ENCODE measurements at regions not wholly inside any gene's neighbourhood (a gene's known extent, or its start where the extent isn't known, plus 50 kb on each side); places are given as distances from the start of the nearest gene placed in this dataset.

GRCh38 chr9:120137186-120137840 is 442.7 kb downstream of the CDK5RAP2 start:
- intact Hi-C loops (cut with micrococcal nuclease; ENCODE audit: unreplicated experiment): no loop called here
- POLR2A ChIA-PET (ENCODE audit: low non-redundant PET): no interaction called here
- no TSS peak for BruUV-seq (replicated peaks)
- H3K9me3 ChIP-seq (ENCODE audit: low read depth, low read length, poor library complexity, severe bottlenecking): no peaks in the 10 kb centered on the region
- DNase-seq (ENCODE audit: low spot score): no peak
- H3K27me3 ChIP-seq (replicated peaks; ENCODE audit: insufficient read depth, low read depth, low read length, poor library complexity): no peaks in the 10 kb centered on the region
- no peak overlapping the region for H3K27ac ChIP-seq (ENCODE audit: low read depth, low read length, poor library complexity, severe bottlenecking)
- H3K36me3 ChIP-seq (ENCODE audit: insufficient read depth, low read length, poor library complexity, severe bottlenecking): no peaks in the 10 kb centered on the region
- no peak overlapping the region for H3K4me3 ChIP-seq (ENCODE audit: low read depth, low read length, poor library complexity, severe bottlenecking)
- CTCF ChIA-PET: no interaction called here
- TF ChIP-seq EZH2 (IDR thresholded peaks at IDR 0.05; ENCODE audit: borderline replicate concordance, low read depth, low read length, poor library complexity, severe bottlenecking) (no peak), CTCF (conservative IDR thresholded peaks at IDR 0.05; ENCODE audit: low read depth, low read length) (no peak)
- H3K4me1 ChIP-seq (ENCODE audit: insufficient read depth, low read length, poor library complexity, severe bottlenecking): no peaks in the 10 kb centered on the region

GRCh38 chr9:120136696-120137095 is 443.3 kb downstream of the CDK5RAP2 start:
- Histone ChIP-seq H3K4me3 (ENCODE audit: low read depth, low read length, poor library complexity, severe bottlenecking) (no peak overlapping the region), H3K27me3 (replicated peaks; ENCODE audit: insufficient read depth, low read depth, low read length, poor library complexity) (no peaks in the 10 kb centered on the region), H3K36me3 (ENCODE audit: insufficient read depth, low read length, poor library complexity, severe bottlenecking) (no peaks in the 10 kb centered on the region), H3K4me1 (ENCODE audit: insufficient read depth, low read length, poor library complexity, severe bottlenecking) (no peaks in the 10 kb centered on the region), H3K9me3 (ENCODE audit: low read depth, low read length, poor library complexity, severe bottlenecking) (no peaks in the 10 kb centered on the region), H3K27ac (ENCODE audit: low read depth, low read length, poor library complexity, severe bottlenecking) (no peak overlapping the region)
- intact Hi-C loops (cut with micrococcal nuclease; ENCODE audit: unreplicated experiment): no loop called here
- TF ChIP-seq CTCF (conservative IDR thresholded peaks at IDR 0.05; ENCODE audit: low read depth, low read length): no peak
- no peak for TF ChIP-seq EZH2 (IDR thresholded peaks at IDR 0.05; ENCODE audit: borderline replicate concordance, low read depth, low read length, poor library complexity, severe bottlenecking)
- POLR2A ChIA-PET (ENCODE audit: low non-redundant PET): no interaction called here
- CTCF ChIA-PET: no interaction called here
- BruUV-seq (replicated peaks): no TSS peak
- no peak for DNase-seq (ENCODE audit: low spot score)

GRCh38 chr9:120117081-120117480 is 462.9 kb downstream of the CDK5RAP2 start:
- TF ChIP-seq EZH2 (IDR thresholded peaks at IDR 0.05; ENCODE audit: borderline replicate concordance, low read depth, low read length, poor library complexity, severe bottlenecking) (no peak), CTCF (conservative IDR thresholded peaks at IDR 0.05; ENCODE audit: low read depth, low read length) (no peak)
- ChIA-PET POLR2A (ENCODE audit: low non-redundant PET) (no interaction called here), CTCF (no interaction called here)
- H3K9me3 ChIP-seq (ENCODE audit: low read depth, low read length, poor library complexity, severe bottlenecking): no peaks in the 10 kb centered on the region
- BruUV-seq (replicated peaks): no TSS peak
- H3K4me1 ChIP-seq (ENCODE audit: insufficient read depth, low read length, poor library complexity, severe bottlenecking): no peaks in the 10 kb centered on the region
- H3K4me3 ChIP-seq (ENCODE audit: low read depth, low read length, poor library complexity, severe bottlenecking): no peak overlapping the region
- DNase-seq (ENCODE audit: low spot score): no peak
- H3K27ac ChIP-seq (ENCODE audit: low read depth, low read length, poor library complexity, severe bottlenecking): no peak overlapping the region
- intact Hi-C loops (cut with micrococcal nuclease; ENCODE audit: unreplicated experiment): loop anchor here (10.0 kb wide), 1 partner anchor 62 kb away; no protein-coding TSS in a partner anchor
- no peaks in the 10 kb centered on the region for H3K36me3 ChIP-seq (ENCODE audit: insufficient read depth, low read length, poor library complexity, severe bottlenecking)
- no peaks in the 10 kb centered on the region for H3K27me3 ChIP-seq (replicated peaks; ENCODE audit: insufficient read depth, low read depth, low read length, poor library complexity)
